Omental fat pad (tissue), 3 donors: ENCODE measurements at regions not wholly inside any gene's neighbourhood (a gene's known extent, or its start where the extent isn't known, plus 50 kb on each side); places are given as distances from the start of the nearest gene placed in this dataset.

ENCODE experiments used
- ATAC-seq: fragments of 150-250 bp; one replicate; pipeline ENCODE4 v1.9.1; 2016; ENCODE audit warnings: mild to moderate bottlenecking, moderate library complexity; ENCODE audit not compliant: low FRiP score
- DNase-seq: peaks from one replicate; pipeline ENCODE4 v3.0.0-alpha.2; 2019; ENCODE audit warnings: low spot score
- CTCF ChIP-seq, 3 donors: fragments of 450-650 bp; IDR thresholded peaks; one replicate each; pipeline ENCODE4 v1.5.1; 2016 to 2017; ENCODE audit warnings: antibody characterized with exemption in 3 of 3, mild to moderate bottlenecking in 3 of 3, moderate library complexity in 2 of 3

DNA sequence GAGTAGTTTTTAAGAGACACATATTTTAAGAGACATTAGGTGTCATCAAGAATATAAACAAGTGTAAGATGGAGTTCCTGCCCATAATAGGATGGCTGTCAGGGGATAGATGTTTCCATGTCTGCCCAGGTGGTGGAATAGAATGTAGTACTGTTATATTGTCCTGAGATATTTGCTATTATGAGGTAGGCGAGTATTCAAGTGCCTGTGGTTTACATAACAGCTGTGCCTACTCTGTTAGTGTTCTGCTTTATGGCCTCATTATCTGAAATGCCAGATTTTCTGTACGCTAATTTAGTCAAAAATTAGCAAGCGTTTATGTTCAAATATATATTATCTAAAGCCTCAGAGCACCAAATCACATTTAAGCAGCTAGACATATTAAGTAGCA is 360.2 kb upstream of the ROPN1 start:
- DNase-seq (no peak), ATAC-seq (no peak)
- TF ChIP-seq CTCF (IDR thresholded peaks at IDR 0.05): no peak

GRCh38 chr3:124353691-124354090 is 361.8 kb upstream of the ROPN1 start:
- no peak for TF ChIP-seq CTCF (IDR thresholded peaks at IDR 0.05)
- no peak for ATAC-seq
- DNase-seq: no peak

GRCh38 chr3:124354150-124354549 is 362.2 kb upstream of the ROPN1 start:
- no peak for DNase-seq
- ATAC-seq: no peak
- no peak for TF ChIP-seq CTCF (IDR thresholded peaks at IDR 0.05)

GRCh38 chr3:124358156-124358555 is 366.2 kb upstream of the ROPN1 start:
- ATAC-seq: no peak
- DNase-seq: no peak
- no peak for TF ChIP-seq CTCF (IDR thresholded peaks at IDR 0.05)

- no peak for DNase-seq
- TF ChIP-seq CTCF (IDR thresholded peaks at IDR 0.05): no peak
- ATAC-seq: no peak
Observed at GRCh38 chr3:124360155-124360554, 368.2 kb upstream of the ROPN1 start.

GRCh38 chr3:124360563-124360962 is 368.6 kb upstream of the ROPN1 start:
- no peak for TF ChIP-seq CTCF (IDR thresholded peaks at IDR 0.05)
- ATAC-seq: no peak
- no peak for DNase-seq

DNA sequence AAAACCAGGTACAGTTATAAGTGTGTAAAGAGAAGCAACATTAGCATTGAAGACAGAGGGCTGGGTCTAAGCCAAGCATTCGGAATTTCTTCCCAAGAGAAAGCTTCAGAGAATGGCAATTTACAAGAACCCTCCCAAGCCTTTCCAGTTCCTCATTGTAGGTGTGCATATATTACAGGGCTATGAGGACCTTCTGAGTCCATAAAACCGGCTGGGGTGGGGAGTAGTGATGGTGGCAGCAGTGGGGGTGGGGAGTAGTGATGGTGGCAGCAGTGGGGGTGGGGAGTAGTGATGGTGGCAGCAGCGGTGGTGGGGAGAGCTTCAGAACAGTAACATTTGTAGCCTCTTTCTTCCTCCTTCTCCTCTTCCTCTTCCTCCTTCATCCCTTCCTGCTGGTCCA is 368.7 kb upstream of the UMPS start:
- DNase-seq (no peak), ATAC-seq (no peak)
- TF ChIP-seq CTCF (IDR thresholded peaks at IDR 0.05): no peak
